HG02840 (cell line): ENCODE measurements at regions not wholly inside any gene's neighbourhood (a gene's known extent, or its start where the extent isn't known, plus 50 kb on each side); places are given as distances from the start of the nearest gene placed in this dataset.
"Not testable (repeated sequence)": the region's sequence is repeated elsewhere in the genome, so short reads cannot be mapped to it uniquely, and the experiment has no call there.

ENCODE experiments used
- ATAC-seq: cut with Tn5 transposase; IDR thresholded peaks from one replicate; pipeline ENCODE4 v1.9.1; 2021; ENCODE audit warnings: mild to moderate bottlenecking, moderate library complexity, moderate number of reproducible peaks; ENCODE audit not compliant: unreplicated experiment, low FRiP score

DNA sequence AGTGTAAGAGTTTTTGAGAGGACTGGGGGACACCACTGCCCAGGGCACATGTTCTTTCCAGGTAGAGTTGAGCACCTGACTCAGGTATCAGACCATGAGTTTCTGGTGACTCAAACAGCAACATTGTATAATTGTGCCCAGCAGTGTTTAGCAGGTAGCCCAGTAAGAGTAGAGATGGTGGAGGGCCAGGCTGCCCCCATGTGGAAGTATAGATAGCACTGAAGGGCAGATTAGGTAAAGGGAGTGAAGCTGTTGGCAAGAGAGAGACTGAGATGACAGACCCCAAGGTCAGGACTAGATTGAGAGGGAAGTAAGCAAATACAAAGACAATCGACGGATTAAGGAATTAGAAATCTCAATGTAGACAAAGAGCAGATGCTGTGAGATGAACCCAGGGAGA, 74.6 kb downstream of the TRIM42 start:
- no peak for ATAC-seq

DNA sequence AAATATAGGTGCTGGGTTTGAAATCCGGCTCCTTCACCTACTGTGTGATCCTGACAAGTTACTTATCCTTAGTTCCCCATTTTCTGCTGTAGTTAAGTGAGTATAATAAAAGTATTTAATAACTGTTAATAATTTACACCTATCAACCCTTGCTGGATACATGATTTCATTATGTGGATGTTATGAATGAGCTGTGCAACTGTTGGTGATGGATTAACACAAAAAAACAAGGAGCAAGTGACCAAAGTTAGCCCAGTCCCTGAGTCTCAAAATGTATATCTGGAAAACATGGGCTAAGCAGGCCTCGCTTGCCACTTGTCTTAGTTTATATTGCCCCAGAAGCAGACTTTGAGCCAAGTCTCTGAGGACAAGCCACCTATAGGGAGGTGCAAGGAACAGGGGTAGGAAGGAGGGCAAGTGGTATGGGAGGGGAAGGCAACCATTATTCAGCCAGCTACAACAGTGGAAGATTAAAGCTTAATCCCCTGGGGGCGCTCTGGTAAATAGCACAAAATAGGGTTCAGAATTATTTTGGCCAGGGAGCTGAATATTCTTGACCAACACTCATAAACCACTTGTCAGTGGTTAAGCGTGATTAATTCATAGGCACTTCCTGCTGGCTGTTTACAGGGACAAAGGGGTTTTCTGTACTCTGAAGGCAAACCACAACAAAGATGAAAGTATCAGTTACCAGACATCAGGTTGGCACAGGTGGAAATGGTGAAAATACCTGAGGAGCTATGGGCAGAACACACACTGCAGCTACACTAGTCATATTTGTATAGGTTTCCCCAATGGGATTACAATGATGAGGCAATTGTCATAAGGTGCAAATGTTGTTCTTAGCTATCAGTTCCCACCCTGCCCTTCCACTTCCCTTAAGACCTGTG, 76.2 kb downstream of the TRIM42 start:
- peak; percentile 46 for ATAC-seq

- no peak for ATAC-seq
These were observed 77.1 kb downstream of the TRIM42 start for GRCh38 chr3:140754936-140755335.

DNA sequence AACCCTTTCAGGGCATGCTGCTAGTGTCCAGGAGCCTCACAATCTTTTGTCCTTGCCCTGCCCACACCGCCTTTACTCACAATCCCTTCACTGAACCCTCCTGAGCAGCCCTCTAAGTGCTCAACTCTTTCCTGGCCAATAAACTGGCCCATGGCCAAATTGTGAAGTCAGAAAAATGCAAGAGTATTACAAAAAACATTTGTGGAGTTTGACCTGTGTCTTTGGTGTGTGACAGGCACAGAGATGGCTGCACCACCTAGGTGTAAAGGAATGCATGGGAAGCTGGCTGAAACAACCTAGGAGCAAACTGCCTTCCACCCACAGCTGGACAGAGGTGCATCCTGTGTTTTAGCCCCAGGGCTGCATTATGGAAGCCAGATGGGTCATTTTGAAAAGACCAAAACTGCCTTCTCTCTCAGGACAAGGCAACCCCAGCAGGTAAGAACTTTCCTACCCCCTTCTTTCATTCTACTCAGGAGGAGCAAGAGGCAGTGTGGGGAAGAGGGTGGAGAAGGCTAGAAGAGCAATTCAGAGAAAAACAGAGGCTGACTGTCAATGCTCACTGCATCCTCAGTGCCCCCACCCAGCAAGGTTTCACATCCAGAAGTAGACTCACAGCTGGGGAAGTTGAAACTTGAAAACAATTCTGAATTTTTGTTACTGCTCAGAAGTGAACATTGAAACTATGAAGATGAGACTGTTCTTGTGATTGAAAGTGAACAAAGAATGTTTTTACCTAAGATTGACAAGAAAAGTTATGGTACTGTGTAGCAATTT, 78.6 kb downstream of the TRIM42 start:
- peak; percentile 51 for ATAC-seq

DNA sequence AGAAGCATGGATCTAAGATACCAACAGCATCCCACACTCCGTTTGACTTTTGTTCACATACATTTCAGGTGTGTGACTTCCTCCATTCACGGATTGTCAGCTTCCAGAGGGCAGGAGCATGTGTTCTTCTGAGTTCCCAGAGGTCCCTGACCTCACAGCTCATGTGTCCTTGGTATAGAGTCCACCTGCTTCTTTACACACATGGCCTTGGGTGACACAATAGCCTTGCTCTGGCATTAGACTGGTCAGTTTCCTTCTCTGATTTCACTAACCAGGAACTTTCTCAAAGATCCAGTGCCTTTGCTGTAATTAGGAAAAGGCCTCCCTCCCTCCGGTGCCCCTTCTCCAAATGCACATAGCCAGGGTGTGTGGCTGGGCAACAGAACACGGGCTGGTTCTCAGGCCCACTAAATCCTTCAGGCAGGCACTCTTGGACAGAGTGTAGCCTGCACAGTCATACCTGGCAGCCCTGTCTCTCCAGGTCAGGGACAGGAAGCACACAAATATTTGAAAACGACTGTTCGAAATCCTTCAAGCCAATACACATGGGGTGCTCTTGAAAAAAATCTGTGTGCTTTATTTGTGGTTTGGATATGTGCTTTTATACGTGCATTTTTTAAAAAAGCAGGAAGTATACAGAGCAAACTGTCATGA, 81.1 kb downstream of the TRIM42 start:
- ATAC-seq = no peak

DNA sequence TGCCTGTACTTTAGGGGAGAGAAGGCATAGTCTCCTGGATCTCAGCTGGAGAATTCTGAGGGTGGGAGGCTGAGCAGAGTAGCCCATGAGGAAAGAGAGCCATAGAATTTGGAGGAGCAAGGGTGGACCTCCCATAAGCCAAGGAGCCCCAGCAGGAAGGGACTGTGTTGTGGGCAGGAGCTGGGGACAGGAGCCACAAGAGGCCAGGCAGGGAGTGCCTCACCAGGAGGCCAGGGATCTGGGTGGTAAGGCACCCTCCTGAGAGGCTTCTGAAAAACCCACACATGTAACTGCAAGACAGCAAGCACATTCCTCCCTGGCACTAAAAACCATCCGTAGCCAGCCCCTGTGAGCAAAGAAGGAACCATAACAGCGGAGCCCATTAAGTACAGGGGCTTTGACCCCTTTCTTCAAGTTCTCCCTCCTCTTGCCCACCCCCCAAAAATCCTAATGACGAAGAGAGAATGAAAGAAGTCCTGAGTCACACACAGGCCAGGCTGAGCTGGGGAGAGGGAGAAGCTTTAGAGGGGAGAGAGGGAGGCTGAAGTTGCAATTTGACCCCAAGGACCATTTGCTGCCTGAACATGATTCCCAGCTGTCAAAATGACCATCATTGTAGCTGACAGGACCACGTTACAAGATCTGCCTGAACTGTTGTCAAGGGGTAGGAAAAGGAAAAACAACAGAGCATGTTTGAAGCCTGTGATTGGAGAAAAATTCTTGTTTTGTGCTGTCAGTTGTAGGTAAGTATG, 82.6 kb downstream of the TRIM42 start:
- no peak for ATAC-seq

DNA sequence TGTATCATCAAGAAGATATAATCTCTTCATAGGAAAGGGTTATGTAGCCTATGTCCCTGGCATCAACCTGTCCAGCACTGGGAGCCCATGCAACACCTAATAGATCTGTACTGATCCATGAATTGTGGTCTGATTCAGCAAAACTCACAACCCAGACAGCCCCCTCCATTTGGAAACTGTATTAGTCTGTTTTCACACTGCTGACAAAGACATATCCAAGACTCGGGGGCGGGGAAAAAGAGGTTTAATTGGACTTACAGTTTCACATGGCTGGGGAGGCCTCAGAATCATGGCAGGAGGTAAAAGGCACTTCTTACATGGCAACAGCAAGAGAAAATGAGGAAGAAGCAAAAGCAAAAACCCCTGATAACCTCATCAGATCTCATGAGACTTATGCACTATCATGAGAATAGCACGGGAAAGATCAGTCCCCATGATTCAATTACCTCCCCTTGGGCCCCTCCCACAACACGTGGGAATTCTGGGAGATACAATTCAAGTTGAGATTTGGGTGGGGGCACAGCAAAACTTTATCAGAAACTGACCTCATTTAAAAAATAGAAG, 83.3 kb downstream of the TRIM42 start:
- no peak for ATAC-seq

DNA sequence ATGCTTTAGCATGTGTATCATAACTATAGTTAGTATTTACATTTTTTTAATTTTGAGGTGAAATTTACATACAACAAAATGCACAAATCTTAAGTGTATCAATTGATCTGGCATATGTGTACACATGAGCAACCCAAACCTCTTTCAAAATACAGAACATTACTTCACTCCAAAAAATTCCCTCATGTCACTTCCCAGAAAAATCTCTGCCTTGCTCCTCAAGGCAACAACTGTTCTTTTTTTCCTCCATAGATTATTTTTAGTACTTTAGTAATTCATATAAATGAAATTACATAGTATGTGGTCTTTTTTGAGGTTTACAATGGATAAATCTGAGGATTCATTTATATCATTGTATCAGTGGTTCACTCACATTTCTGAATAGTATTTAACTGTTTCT, 84.9 kb downstream of the TRIM42 start:
- ATAC-seq = no peak

DNA sequence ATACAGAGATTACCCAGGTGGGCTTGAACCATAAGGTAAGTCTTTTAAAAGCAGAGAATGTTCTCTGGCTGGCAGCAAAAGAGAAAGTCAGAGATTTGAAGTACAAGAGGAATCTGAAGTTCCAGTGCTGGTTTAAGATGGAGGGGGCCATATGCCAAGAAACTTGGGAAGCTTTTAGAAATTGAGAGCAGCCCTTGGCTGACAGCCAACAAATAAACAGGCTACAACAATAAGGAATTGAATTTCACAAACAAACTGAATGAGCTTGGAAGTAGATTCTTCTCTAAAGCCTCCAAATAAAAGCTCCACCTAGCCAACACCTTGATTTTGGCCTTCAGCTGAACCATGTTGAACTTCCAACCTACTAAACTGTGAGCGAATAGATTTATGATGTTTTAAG, 85.7 kb downstream of the TRIM42 start:
- ATAC-seq = no peak

DNA sequence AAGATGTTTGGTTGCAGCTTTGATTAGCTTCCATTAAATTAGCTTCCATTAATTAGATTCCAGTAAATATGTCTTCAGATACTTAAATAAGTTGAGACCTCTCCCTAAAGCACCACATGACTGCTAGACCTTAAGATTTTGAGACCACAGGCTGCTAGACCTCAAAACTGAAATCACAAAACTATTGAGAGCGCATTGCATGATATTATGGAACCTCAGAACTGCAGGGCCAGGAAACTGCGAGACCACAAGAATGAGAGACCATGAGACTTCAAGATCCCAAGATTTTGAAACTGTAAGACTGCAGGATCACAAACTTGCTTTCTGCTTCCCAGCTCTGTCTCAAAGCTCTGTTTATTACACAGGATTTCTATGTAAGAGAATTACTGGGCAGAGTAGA, 87.4 kb downstream of the TRIM42 start:
- ATAC-seq = no peak

- ATAC-seq = no peak
These were observed 88.6 kb downstream of the TRIM42 start for GRCh38 chr3:140766465-140766864.

DNA sequence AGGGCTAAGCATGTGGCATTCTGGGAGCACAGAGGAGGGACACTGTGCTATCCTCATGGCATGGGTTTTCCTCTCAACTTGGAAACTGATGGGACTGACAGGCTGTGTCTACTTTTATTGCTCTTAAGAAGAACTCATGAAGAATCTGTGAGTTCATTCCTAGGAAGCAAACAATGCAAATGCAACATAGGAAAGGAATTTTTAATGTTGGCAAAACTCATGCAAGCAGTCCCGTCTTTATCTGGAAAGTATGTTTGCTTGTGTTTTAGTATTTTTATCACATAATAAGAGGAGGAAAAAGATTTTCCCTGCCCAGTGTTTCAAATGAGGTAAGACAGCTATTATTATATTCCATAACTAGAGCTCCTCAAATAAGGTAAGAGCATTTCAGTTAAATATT, 89.7 kb downstream of the TRIM42 start:
- no peak for ATAC-seq

GRCh38 chr3:140768941-140769340, 91.1 kb downstream of the TRIM42 start:
- ATAC-seq = no peak

DNA sequence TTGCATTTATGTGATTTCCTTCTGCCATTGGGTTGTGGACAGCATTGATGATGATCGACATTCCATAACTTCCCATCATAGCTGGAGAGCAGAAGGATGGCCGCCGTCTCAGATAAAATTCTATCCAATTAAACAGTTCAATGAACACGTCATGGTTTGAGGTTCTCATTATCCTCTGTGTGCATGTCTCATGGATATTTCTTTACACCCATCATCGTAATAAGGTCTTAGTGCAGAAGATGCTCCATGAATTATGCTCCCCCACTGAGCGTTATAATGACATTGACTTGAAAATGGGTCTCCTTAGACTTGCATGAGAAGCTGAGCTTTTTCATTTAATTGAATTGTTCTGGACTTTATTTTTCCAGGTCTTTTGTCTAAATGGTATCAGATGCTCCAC, 92.1 kb downstream of the TRIM42 start:
- no peak for ATAC-seq

DNA sequence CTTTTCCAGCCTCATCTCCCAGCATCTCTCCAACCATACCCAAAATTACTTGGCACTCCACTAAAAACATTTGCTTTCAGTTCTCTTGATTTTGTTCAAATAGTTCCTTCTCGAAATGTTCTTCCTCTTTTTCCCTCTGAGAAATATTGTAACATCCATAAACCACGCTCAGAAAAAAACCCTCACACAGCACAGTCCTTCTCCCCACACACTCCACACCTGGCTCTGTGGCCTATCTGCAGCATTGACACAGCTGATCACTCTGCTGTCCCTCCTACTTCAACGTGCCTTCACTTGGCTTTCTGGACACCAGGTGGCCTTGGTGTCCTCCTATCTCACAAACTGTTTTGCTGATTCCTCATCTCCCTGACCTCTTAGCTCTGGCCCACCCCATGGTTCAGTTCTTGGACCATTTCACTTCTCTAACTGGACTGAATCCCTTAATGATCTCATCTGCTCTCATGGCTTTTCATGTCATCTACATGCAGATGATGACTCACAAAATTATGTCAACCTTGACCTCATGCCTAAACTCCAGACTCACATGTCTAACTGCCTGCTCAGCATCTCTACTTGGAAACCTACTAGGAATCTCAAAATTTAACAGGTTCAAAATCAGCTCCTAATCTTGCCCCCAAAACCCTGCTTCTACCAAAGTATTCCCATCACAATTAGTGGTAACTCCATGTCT, 93.3 kb downstream of the TRIM42 start:
- ATAC-seq = no peak

GRCh38 chr3:140777631-140778233, 99.9 kb downstream of the TRIM42 start:
- no peak for ATAC-seq

DNA sequence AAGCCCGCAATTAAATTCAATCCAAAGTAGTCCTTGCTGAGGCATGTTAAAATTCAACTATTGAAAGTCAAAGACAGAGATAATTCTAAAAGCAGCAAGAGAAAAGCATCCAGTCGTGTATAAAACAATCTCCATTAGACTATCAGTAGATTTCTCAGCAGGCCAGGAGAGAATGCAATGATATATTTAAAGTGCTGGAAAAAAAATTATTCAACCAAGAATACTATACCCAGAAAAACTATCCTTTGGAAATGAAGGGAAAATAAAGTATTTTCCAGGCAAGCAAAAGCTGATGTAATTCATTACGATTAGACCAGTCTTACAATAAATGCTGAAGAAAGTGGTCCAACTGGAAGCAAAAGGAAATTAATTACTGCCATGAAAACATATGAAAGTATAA, 113.5 kb downstream of the TRIM42 start:
- no peak for ATAC-seq

DNA sequence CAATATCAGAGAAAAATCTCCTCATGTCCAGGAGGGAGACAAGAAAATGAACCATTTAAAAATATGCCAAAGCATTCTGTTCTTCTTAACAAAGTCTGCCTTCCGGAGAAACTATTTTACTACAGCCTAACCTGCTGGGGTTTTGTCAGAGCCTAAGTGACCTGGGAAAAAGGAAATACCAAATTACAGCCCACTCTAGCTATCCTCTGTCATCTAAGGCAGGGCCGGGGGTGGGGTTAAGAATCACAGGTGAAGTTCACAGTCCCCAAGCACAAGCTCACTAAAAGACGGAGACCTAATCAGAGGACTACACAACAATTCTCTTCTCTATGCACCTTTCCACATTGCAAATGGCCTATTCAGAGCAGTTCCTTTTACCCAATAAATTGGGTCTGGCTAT, 116.6 kb downstream of the TRIM42 start:
- ATAC-seq = no peak

DNA sequence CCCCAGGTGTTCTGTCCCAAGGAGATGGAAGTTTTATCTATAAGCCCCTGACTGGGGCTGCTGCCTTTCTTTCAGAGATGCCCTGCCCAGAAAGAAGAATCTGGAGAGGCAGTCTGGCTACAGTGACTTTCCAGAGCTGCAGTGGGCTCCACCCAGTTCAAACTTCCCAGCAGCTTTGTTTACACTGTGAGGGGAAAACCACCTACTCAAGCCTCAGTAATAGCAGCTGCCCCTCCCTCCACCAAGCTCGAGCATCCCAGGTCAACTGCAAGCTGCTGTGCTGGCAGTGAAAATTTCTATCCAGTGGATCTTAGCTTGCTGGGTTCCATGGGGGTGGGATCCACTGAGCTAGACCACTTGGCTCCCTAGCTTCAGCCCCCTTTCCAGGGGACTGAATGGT, 125.0 kb downstream of the TRIM42 start:
- ATAC-seq = not testable (repeated sequence)
